Natural killer cell (primary cell): ENCODE measurements at regions not wholly inside any gene's neighbourhood (a gene's known extent, or its start where the extent isn't known, plus 50 kb on each side); places are given as distances from the start of the nearest gene placed in this dataset.

ENCODE experiments used
- ATAC-seq, 3 donors: fragments of 150-1000 bp in 2 of 3; fragments of 200-7000 bp in 1 of 3; cut with Tn5 transposase; 1 replicate in 1 of 3; 2 replicates in 2 of 3; pipeline ENCODE4 v1.10.0; 2021; ENCODE audit warnings: mild to moderate bottlenecking in 2 of 3, moderate library complexity in 2 of 3
- DNase-seq, 2 donors: peaks; one replicate each; pipeline versions ENCODE4 v3.0.0 to v3.0.0-alpha.2; 2013 to 2021; ENCODE audit warnings: mixed read lengths in 1 of 2
- H3K27ac ChIP-seq: one replicate; pipeline ENCODE4 v1.5.1; 2013; ENCODE audit warnings: mild to moderate bottlenecking, low read length
- H3K27me3 ChIP-seq: one replicate; pipeline ENCODE4 v1.6.1; 2013; ENCODE audit warnings: low read length; ENCODE audit not compliant: control insufficient read depth, insufficient read depth
- H3K36me3 ChIP-seq: one replicate; pipeline ENCODE4 v1.6.1; 2013; ENCODE audit warnings: low read length; ENCODE audit not compliant: control insufficient read depth, insufficient read depth
- H3K4me1 ChIP-seq: one replicate; pipeline ENCODE4 v1.6.1; 2013; ENCODE audit warnings: low read length; ENCODE audit not compliant: control insufficient read depth, insufficient read depth
- H3K4me3 ChIP-seq: one replicate; pipeline ENCODE4 v1.5.1; 2013; ENCODE audit warnings: low read length
- H3K9me3 ChIP-seq: one replicate; pipeline ENCODE4 v1.6.1; 2013; ENCODE audit warnings: low read length; ENCODE audit not compliant: control insufficient read depth, insufficient read depth
- H3K27ac Mint-ChIP-seq, 2 donors: one replicate each; pipeline ENCODE4 v1.8.0; 2022; ENCODE audit warnings: mild to moderate bottlenecking in 2 of 2, mixed read lengths in 2 of 2, moderate library complexity in 1 of 2
- H3K27me3 Mint-ChIP-seq, 2 donors: one replicate each; pipeline ENCODE4 v1.8.0; 2022; ENCODE audit warnings: low read depth in 2 of 2, mixed read lengths in 2 of 2
- H3K36me3 Mint-ChIP-seq: one replicate; pipeline ENCODE4 v1.8.0; 2022; ENCODE audit warnings: mixed read lengths
- H3K4me1 Mint-ChIP-seq, 2 donors: one replicate each; pipeline ENCODE4 v1.8.0; 2022; ENCODE audit warnings: mixed read lengths in 2 of 2
- H3K4me3 Mint-ChIP-seq: one replicate; pipeline ENCODE4 v1.8.0; 2022; ENCODE audit warnings: mild to moderate bottlenecking, moderate library complexity, mixed read lengths
- H3K9me3 Mint-ChIP-seq, 2 donors: one replicate each; pipeline ENCODE4 v1.8.0; 2022; ENCODE audit warnings: mixed read lengths in 2 of 2
- WGBS: methylation state at CpG from one replicate; pipeline ENCODE4 v1.1.7; 2013; ENCODE audit warnings: missing lambda C conversion rate; ENCODE audit not compliant: insufficient coverage; 5-methylcytosine and 5-hydroxymethylcytosine counted together
- intact Hi-C: fragments of 100-400 bp; cut with micrococcal nuclease; formaldehyde crosslinking; loops from one replicate; pipeline ENCODE4 v1.14.2; 2022
- TF ChIP-seq, protein P1 (sequence below): fragments of 200-600 bp; IDR thresholded peaks from one replicate; pipeline ENCODE4 v1.8.0; 2022; ENCODE audit warnings: antibody characterized with exemption

DNA sequence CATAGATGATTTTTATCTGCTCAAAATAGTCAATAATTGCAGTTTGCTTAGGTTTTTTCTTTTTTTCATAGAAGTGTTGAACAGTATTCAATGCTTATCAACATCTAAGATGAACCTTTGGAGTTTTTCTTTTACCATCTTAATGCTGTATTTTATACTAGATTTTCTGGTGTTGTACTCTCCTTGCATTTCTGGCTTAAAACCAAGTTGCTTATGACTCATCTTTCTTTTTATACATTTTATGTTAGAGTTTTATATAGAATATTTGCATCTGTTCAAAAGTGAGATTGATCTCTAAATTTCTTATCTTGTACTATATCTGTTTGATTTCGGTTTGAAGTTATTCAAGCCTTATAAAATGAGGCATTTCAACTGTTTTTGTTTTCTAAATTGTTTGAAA, 232.5 kb downstream of the RFPL4B start:
- TF ChIP-seq, protein P1, sequence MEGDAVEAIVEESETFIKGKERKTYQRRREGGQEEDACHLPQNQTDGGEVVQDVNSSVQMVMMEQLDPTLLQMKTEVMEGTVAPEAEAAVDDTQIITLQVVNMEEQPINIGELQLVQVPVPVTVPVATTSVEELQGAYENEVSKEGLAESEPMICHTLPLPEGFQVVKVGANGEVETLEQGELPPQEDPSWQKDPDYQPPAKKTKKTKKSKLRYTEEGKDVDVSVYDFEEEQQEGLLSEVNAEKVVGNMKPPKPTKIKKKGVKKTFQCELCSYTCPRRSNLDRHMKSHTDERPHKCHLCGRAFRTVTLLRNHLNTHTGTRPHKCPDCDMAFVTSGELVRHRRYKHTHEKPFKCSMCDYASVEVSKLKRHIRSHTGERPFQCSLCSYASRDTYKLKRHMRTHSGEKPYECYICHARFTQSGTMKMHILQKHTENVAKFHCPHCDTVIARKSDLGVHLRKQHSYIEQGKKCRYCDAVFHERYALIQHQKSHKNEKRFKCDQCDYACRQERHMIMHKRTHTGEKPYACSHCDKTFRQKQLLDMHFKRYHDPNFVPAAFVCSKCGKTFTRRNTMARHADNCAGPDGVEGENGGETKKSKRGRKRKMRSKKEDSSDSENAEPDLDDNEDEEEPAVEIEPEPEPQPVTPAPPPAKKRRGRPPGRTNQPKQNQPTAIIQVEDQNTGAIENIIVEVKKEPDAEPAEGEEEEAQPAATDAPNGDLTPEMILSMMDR: no peak
- H3K36me3 Mint-ChIP-seq: no peaks in the 10 kb centered on the region
- no CpG with 5 or more reads among the region's 1 CpG for WGBS
- intact Hi-C loops: no loop called here
- Histone ChIP-seq H3K4me3 (no peak overlapping the region), H3K4me1 (no peaks in the 10 kb centered on the region), H3K27ac (no peak overlapping the region), H3K36me3 (no peaks in the 10 kb centered on the region), H3K27me3 (no peaks in the 10 kb centered on the region), H3K9me3 (no peaks in the 10 kb centered on the region)
- DNase-seq: no peak
- H3K27me3 Mint-ChIP-seq: no peaks in the 10 kb centered on the region
- no peaks in the 10 kb centered on the region for H3K4me1 Mint-ChIP-seq
- no peak overlapping the region for H3K27ac Mint-ChIP-seq
- no peak overlapping the region for H3K4me3 Mint-ChIP-seq
- peaks cover 0 to 3% of the 10 kb centered on the region in 2 donors for H3K9me3 Mint-ChIP-seq
- no peak for ATAC-seq

DNA sequence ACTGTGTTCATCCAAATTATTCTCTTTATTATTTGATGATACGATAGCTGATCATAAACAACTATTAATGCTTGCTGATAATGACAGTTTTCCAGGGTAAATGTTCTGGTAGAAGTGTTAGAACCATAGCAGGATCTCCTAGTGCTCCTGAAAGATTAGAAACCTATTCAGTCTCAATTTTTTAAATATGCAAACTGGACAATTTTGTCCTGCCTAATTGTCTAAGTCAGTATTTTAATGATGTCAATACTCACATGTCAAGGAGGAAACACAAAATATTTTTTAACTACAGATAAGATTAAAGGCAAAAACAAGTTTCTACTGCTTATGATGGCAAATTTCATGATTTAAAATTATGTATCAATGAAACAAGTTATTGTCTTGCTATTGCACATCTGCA, 233.9 kb downstream of the RFPL4B start:
- Mint-ChIP-seq H3K27ac (no peak overlapping the region), H3K4me1 (no peaks in the 10 kb centered on the region), H3K36me3 (no peaks in the 10 kb centered on the region), H3K27me3 (no peaks in the 10 kb centered on the region), H3K9me3 (peaks cover 0 to 3% of the 10 kb centered on the region in 2 donors), H3K4me3 (no peak overlapping the region)
- Histone ChIP-seq H3K4me3 (no peak overlapping the region), H3K27ac (no peak overlapping the region), H3K4me1 (no peaks in the 10 kb centered on the region), H3K36me3 (no peaks in the 10 kb centered on the region), H3K27me3 (no peaks in the 10 kb centered on the region), H3K9me3 (no peaks in the 10 kb centered on the region)
- no peak for DNase-seq
- no peak for ATAC-seq
- no CpG with 5 or more reads among the region's 1 CpG for WGBS
- intact Hi-C loops: no loop called here
- TF ChIP-seq, protein P1: no peak

DNA sequence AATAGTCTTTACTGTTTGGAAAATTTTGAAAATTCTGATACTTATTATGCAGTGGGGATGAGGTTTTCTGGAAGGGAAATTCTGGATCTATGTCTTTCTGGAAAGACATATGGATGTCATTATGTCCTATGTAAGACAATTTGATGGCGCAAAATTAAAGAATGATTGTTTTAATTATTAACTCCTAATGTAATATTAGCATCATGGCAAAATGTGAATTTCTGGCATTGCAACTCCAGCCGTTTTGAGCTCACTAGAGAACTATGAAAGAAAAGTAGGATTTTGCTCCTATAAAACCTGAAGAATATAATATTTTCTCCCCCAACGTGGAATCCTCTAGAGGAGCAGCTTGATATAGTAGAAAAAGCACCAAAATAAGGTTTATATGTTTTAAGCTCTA, 243.2 kb downstream of the RFPL4B start:
- ATAC-seq (no peak), DNase-seq (no peak)
- H3K9me3 Mint-ChIP-seq: peaks cover 7 to 12% of the 10 kb centered on the region in 2 donors
- Histone ChIP-seq H3K4me3 (no peak overlapping the region), H3K9me3 (no peaks in the 10 kb centered on the region), H3K27me3 (no peaks in the 10 kb centered on the region), H3K36me3 (no peaks in the 10 kb centered on the region), H3K4me1 (no peaks in the 10 kb centered on the region), H3K27ac (no peak overlapping the region)
- intact Hi-C loops: no loop called here
- WGBS: no CpG with 5 or more reads among the region's 3 CpGs
- no peak overlapping the region for H3K27ac Mint-ChIP-seq
- TF ChIP-seq, protein P1: no peak
- no peak overlapping the region for H3K4me3 Mint-ChIP-seq
- no peaks in the 10 kb centered on the region for H3K36me3 Mint-ChIP-seq
- H3K4me1 Mint-ChIP-seq: no peaks in the 10 kb centered on the region
- H3K27me3 Mint-ChIP-seq: no peaks in the 10 kb centered on the region

DNA sequence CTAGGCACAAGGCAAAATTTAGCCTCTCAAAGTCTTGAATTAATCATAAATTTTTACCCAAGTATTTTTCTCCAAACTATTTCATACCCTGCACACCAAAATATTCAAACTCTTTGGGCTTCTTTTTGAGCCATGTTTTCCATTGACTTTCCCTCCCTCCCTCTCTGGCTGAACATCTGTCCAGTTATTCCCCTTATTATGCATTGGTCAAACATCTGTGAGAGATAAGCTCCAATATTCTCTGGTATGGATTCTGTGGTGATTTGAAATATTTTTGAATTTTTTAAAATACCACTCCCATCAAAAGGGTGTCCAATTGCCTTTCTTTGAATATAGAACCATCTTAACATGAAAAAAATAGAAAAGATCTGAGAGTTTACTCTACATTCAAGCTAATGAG, 244.2 kb downstream of the RFPL4B start:
- TF ChIP-seq, protein P1: no peak
- no peak overlapping the region for H3K27ac Mint-ChIP-seq
- Histone ChIP-seq H3K4me1 (no peaks in the 10 kb centered on the region), H3K27me3 (no peaks in the 10 kb centered on the region), H3K9me3 (no peaks in the 10 kb centered on the region), H3K36me3 (no peaks in the 10 kb centered on the region), H3K4me3 (no peak overlapping the region), H3K27ac (no peak overlapping the region)
- no peak for DNase-seq
- peaks cover 7 to 11% of the 10 kb centered on the region in 2 donors for H3K9me3 Mint-ChIP-seq
- H3K36me3 Mint-ChIP-seq: no peaks in the 10 kb centered on the region
- no peaks in the 10 kb centered on the region for H3K27me3 Mint-ChIP-seq
- intact Hi-C loops: no loop called here
- no peaks in the 10 kb centered on the region for H3K4me1 Mint-ChIP-seq
- H3K4me3 Mint-ChIP-seq: no peak overlapping the region
- no peak for ATAC-seq
